ENCODE measurements at regions not wholly inside any gene's neighbourhood (a gene's known extent, or its start where the extent isn't known, plus 50 kb on each side); places are given as distances from the start of the nearest gene placed in this dataset.
A peak's percentile ranks its signal among the peaks of the same experiment; 100 is the strongest.

- H3K27ac ChIP-seq: no peak overlapping the region
- TF ChIP-seq, protein P1, sequence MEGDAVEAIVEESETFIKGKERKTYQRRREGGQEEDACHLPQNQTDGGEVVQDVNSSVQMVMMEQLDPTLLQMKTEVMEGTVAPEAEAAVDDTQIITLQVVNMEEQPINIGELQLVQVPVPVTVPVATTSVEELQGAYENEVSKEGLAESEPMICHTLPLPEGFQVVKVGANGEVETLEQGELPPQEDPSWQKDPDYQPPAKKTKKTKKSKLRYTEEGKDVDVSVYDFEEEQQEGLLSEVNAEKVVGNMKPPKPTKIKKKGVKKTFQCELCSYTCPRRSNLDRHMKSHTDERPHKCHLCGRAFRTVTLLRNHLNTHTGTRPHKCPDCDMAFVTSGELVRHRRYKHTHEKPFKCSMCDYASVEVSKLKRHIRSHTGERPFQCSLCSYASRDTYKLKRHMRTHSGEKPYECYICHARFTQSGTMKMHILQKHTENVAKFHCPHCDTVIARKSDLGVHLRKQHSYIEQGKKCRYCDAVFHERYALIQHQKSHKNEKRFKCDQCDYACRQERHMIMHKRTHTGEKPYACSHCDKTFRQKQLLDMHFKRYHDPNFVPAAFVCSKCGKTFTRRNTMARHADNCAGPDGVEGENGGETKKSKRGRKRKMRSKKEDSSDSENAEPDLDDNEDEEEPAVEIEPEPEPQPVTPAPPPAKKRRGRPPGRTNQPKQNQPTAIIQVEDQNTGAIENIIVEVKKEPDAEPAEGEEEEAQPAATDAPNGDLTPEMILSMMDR (conservative IDR thresholded peaks at IDR 0.05): no peak
These were observed 151.1 kb upstream of the ISX start for GRCh38 chr22:34914846-34915245.

DNA sequence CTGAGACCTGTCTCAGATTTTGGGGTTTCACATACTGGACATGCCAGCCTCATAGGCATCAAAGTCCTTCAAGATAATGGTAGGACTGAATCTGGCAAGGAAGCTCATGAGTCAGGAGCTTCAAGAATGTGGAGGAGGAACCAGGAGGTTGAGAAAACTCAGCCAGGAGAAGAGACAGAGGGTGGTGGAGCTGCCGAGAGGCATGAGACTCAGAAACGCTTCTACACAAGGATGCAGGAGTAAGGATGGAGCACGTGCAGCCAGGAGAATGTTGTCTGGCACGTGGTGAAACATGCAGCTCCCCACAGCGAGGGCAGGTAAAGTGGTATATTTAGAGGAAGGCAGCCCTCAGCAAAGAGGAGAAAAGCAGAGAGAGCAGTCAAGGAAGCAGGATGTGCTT, 148.7 kb upstream of the ISX start:
- no peak overlapping the region for H3K27ac ChIP-seq
- TF ChIP-seq, protein P1 (conservative IDR thresholded peaks at IDR 0.05): no peak

DNA sequence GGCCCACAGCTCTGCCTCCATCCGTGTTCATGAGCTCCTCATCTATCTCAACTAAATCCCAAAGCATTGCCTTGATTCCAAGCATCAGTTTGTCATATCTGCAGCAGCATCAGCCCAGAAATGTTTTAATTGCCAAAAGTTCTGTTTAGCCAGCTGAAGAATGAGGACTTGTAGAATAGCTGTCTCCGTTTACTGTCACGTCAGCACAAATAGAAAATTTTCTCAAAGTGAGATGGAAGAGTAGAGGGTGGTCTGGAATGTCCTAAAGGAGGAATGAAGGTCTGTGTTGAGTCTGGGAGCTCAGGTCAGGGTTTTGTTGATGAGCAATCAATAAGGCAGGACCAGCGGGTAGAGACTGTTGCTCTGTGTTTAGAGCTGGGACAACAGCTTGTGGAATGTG, 134.9 kb upstream of the ISX start:
- TF ChIP-seq, protein P1 (conservative IDR thresholded peaks at IDR 0.05): no peak
- H3K27ac ChIP-seq: no peak overlapping the region

GRCh38 chr22:34934261-34934660, 131.7 kb upstream of the ISX start:
- H3K27ac ChIP-seq: no peak overlapping the region
- TF ChIP-seq, protein P1 (conservative IDR thresholded peaks at IDR 0.05): no peak

GRCh38 chr22:34943830-34944229, 122.1 kb upstream of the ISX start:
- H3K27ac ChIP-seq: no peak overlapping the region
- TF ChIP-seq, protein P1 (conservative IDR thresholded peaks at IDR 0.05): peak; percentile 66

DNA sequence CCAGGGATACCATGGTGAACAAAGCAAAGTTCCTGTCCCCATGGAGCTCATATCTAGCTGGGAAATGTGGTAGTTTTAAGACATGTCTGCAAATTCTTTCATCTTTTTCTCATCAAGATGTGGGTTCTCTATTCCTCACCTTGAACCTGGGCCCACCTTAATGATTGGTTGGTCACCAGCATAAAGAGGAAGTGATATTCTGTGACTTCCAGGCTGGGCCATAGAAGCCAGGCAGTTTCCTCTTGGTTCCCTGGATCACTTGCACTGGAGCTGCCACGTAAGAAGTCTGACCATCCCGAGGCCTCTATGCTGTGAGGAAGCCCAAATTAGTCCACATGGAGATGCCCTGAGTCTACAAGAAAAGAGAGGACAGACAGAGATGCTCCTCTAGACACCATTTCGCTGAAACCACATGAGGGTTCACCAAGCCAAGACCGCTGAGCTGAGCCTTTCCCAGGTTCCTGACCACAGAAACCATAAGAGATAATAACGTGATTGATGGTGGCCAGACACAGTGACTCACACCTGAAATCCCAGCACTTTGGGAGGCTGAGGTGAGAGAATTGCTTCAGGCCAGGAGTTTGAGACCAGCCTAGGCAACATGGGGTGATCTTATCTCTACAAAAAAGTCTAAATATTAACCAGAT, 119.5 kb upstream of the ISX start:
- TF ChIP-seq, protein P1 (conservative IDR thresholded peaks at IDR 0.05): no peak
- no peak overlapping the region for H3K27ac ChIP-seq

- TF ChIP-seq, protein P1 (conservative IDR thresholded peaks at IDR 0.05): no peak
- H3K27ac ChIP-seq: no peak overlapping the region
These were observed 115.5 kb upstream of the ISX start for GRCh38 chr22:34950489-34950888.
